ENCODE measurements at regions not wholly inside any gene's neighbourhood (a gene's known extent, or its start where the extent isn't known, plus 50 kb on each side); places are given as distances from the start of the nearest gene placed in this dataset.

- H3K4me3 ChIP-seq (ENCODE audit: low read length in 2 of 2): no peak overlapping the region
- H3K9ac ChIP-seq (ENCODE audit: low read length in 2 of 2): no peak overlapping the region
- H3K9me3 ChIP-seq (ENCODE audit: control insufficient read depth in 2 of 2, low read length in 2 of 2): no peaks in the 10 kb centered on the region
- peaks cover 10% of the 10 kb centered on the region for H3K4me1 ChIP-seq (ENCODE audit: control insufficient read depth, insufficient read depth, low read length)
- H3K27me3 ChIP-seq (ENCODE audit: control insufficient read depth in 1 of 2, insufficient read depth in 2 of 2, low read length in 2 of 2): no peaks in the 10 kb centered on the region
- H3K27ac ChIP-seq (ENCODE audit: low read length): no peak overlapping the region
- H3K36me3 ChIP-seq (ENCODE audit: control insufficient read depth in 2 of 2, insufficient read depth in 2 of 2, low read length in 2 of 2): no peaks in the 10 kb centered on the region
Observed at GRCh38 chr9:20044686-20045085, 255.8 kb upstream of the SLC24A2 start.

- Histone ChIP-seq H3K36me3 (ENCODE audit: control insufficient read depth in 2 of 2, insufficient read depth in 2 of 2, low read length in 2 of 2) (no peaks in the 10 kb centered on the region), H3K9ac (ENCODE audit: low read length in 2 of 2) (no peak overlapping the region), H3K4me3 (ENCODE audit: low read length in 2 of 2) (no peak overlapping the region), H3K9me3 (ENCODE audit: control insufficient read depth in 2 of 2, low read length in 2 of 2) (no peaks in the 10 kb centered on the region), H3K27ac (ENCODE audit: low read length) (no peak overlapping the region), H3K4me1 (ENCODE audit: control insufficient read depth, insufficient read depth, low read length) (peaks cover 10% of the 10 kb centered on the region), H3K27me3 (ENCODE audit: control insufficient read depth in 1 of 2, insufficient read depth in 2 of 2, low read length in 2 of 2) (no peaks in the 10 kb centered on the region)
Observed at GRCh38 chr9:20043461-20043860, 254.6 kb upstream of the SLC24A2 start.

GRCh38 chr9:20043035-20043434, 254.2 kb upstream of the SLC24A2 start:
- H3K4me1 ChIP-seq (ENCODE audit: control insufficient read depth, insufficient read depth, low read length): peaks cover 10% of the 10 kb centered on the region
- H3K27me3 ChIP-seq (ENCODE audit: control insufficient read depth in 1 of 2, insufficient read depth in 2 of 2, low read length in 2 of 2): no peaks in the 10 kb centered on the region
- no peak overlapping the region for H3K4me3 ChIP-seq (ENCODE audit: low read length in 2 of 2)
- no peaks in the 10 kb centered on the region for H3K36me3 ChIP-seq (ENCODE audit: control insufficient read depth in 2 of 2, insufficient read depth in 2 of 2, low read length in 2 of 2)
- H3K9ac ChIP-seq (ENCODE audit: low read length in 2 of 2): no peak overlapping the region
- H3K27ac ChIP-seq (ENCODE audit: low read length): no peak overlapping the region
- H3K9me3 ChIP-seq (ENCODE audit: control insufficient read depth in 2 of 2, low read length in 2 of 2): no peaks in the 10 kb centered on the region

- Histone ChIP-seq H3K9me3 (ENCODE audit: control insufficient read depth in 2 of 2, low read length in 2 of 2) (no peaks in the 10 kb centered on the region), H3K4me3 (ENCODE audit: low read length in 2 of 2) (no peak overlapping the region), H3K27me3 (ENCODE audit: control insufficient read depth in 1 of 2, insufficient read depth in 2 of 2, low read length in 2 of 2) (no peaks in the 10 kb centered on the region), H3K27ac (ENCODE audit: low read length) (no peak overlapping the region), H3K36me3 (ENCODE audit: control insufficient read depth in 2 of 2, insufficient read depth in 2 of 2, low read length in 2 of 2) (no peaks in the 10 kb centered on the region), H3K9ac (ENCODE audit: low read length in 2 of 2) (no peak overlapping the region), H3K4me1 (ENCODE audit: control insufficient read depth, insufficient read depth, low read length) (peaks cover 10% of the 10 kb centered on the region)
Observed at GRCh38 chr9:20042128-20042711, 253.4 kb upstream of the SLC24A2 start.

GRCh38 chr9:20041697-20042081, 252.9 kb upstream of the SLC24A2 start:
- Histone ChIP-seq H3K27me3 (ENCODE audit: control insufficient read depth in 1 of 2, insufficient read depth in 2 of 2, low read length in 2 of 2) (no peaks in the 10 kb centered on the region), H3K27ac (ENCODE audit: low read length) (no peak overlapping the region), H3K36me3 (ENCODE audit: control insufficient read depth in 2 of 2, insufficient read depth in 2 of 2, low read length in 2 of 2) (no peaks in the 10 kb centered on the region), H3K9ac (ENCODE audit: low read length in 2 of 2) (no peak overlapping the region), H3K9me3 (ENCODE audit: control insufficient read depth in 2 of 2, low read length in 2 of 2) (no peaks in the 10 kb centered on the region), H3K4me1 (ENCODE audit: control insufficient read depth, insufficient read depth, low read length) (peaks cover 10% of the 10 kb centered on the region), H3K4me3 (ENCODE audit: low read length in 2 of 2) (peak overlapping the region; percentile 23 to 29)

GRCh38 chr9:20040991-20041696, 252.3 kb upstream of the SLC24A2 start:
- Histone ChIP-seq H3K9me3 (ENCODE audit: control insufficient read depth in 2 of 2, low read length in 2 of 2) (no peaks in the 10 kb centered on the region), H3K27me3 (ENCODE audit: control insufficient read depth in 1 of 2, insufficient read depth in 2 of 2, low read length in 2 of 2) (no peaks in the 10 kb centered on the region), H3K36me3 (ENCODE audit: control insufficient read depth in 2 of 2, insufficient read depth in 2 of 2, low read length in 2 of 2) (no peaks in the 10 kb centered on the region), H3K9ac (ENCODE audit: low read length in 2 of 2) (no peak overlapping the region), H3K4me3 (ENCODE audit: low read length in 2 of 2) (peak overlapping the region; percentile 23 to 29), H3K27ac (ENCODE audit: low read length) (no peak overlapping the region), H3K4me1 (ENCODE audit: control insufficient read depth, insufficient read depth, low read length) (peaks cover 10% of the 10 kb centered on the region)

GRCh38 chr9:20037699-20038098, 248.9 kb upstream of the SLC24A2 start:
- Histone ChIP-seq H3K36me3 (ENCODE audit: control insufficient read depth in 2 of 2, insufficient read depth in 2 of 2, low read length in 2 of 2) (no peaks in the 10 kb centered on the region), H3K27me3 (ENCODE audit: control insufficient read depth in 1 of 2, insufficient read depth in 2 of 2, low read length in 2 of 2) (no peaks in the 10 kb centered on the region), H3K27ac (ENCODE audit: low read length) (no peak overlapping the region), H3K4me3 (ENCODE audit: low read length in 2 of 2) (no peak overlapping the region), H3K9ac (ENCODE audit: low read length in 2 of 2) (no peak overlapping the region), H3K4me1 (ENCODE audit: control insufficient read depth, insufficient read depth, low read length) (peaks cover 10% of the 10 kb centered on the region), H3K9me3 (ENCODE audit: control insufficient read depth in 2 of 2, low read length in 2 of 2) (no peaks in the 10 kb centered on the region)

- Histone ChIP-seq H3K4me1 (ENCODE audit: control insufficient read depth, insufficient read depth, low read length) (no peaks in the 10 kb centered on the region), H3K9me3 (ENCODE audit: control insufficient read depth in 2 of 2, low read length in 2 of 2) (no peaks in the 10 kb centered on the region), H3K9ac (ENCODE audit: low read length in 2 of 2) (no peak overlapping the region), H3K4me3 (ENCODE audit: low read length in 2 of 2) (no peak overlapping the region), H3K27ac (ENCODE audit: low read length) (no peak overlapping the region), H3K27me3 (ENCODE audit: control insufficient read depth in 1 of 2, insufficient read depth in 2 of 2, low read length in 2 of 2) (no peaks in the 10 kb centered on the region), H3K36me3 (ENCODE audit: control insufficient read depth in 2 of 2, insufficient read depth in 2 of 2, low read length in 2 of 2) (no peaks in the 10 kb centered on the region)
Observed at GRCh38 chr9:20033511-20033910, 244.7 kb upstream of the SLC24A2 start.

GRCh38 chr9:20032413-20033006, 243.7 kb upstream of the SLC24A2 start:
- no peaks in the 10 kb centered on the region for H3K36me3 ChIP-seq (ENCODE audit: control insufficient read depth in 2 of 2, insufficient read depth in 2 of 2, low read length in 2 of 2)
- H3K4me1 ChIP-seq (ENCODE audit: control insufficient read depth, insufficient read depth, low read length): no peaks in the 10 kb centered on the region
- H3K9ac ChIP-seq (ENCODE audit: low read length in 2 of 2): no peak overlapping the region
- no peak overlapping the region for H3K27ac ChIP-seq (ENCODE audit: low read length)
- no peaks in the 10 kb centered on the region for H3K9me3 ChIP-seq (ENCODE audit: control insufficient read depth in 2 of 2, low read length in 2 of 2)
- H3K27me3 ChIP-seq (ENCODE audit: control insufficient read depth in 1 of 2, insufficient read depth in 2 of 2, low read length in 2 of 2): no peaks in the 10 kb centered on the region
- no peak overlapping the region for H3K4me3 ChIP-seq (ENCODE audit: low read length in 2 of 2)

- no peaks in the 10 kb centered on the region for H3K4me1 ChIP-seq (ENCODE audit: control insufficient read depth, insufficient read depth, low read length)
- no peak overlapping the region for H3K9ac ChIP-seq (ENCODE audit: low read length in 2 of 2)
- no peak overlapping the region for H3K4me3 ChIP-seq (ENCODE audit: low read length in 2 of 2)
- no peaks in the 10 kb centered on the region for H3K36me3 ChIP-seq (ENCODE audit: control insufficient read depth in 2 of 2, insufficient read depth in 2 of 2, low read length in 2 of 2)
- H3K27ac ChIP-seq (ENCODE audit: low read length): no peak overlapping the region
- no peaks in the 10 kb centered on the region for H3K27me3 ChIP-seq (ENCODE audit: control insufficient read depth in 1 of 2, insufficient read depth in 2 of 2, low read length in 2 of 2)
- no peaks in the 10 kb centered on the region for H3K9me3 ChIP-seq (ENCODE audit: control insufficient read depth in 2 of 2, low read length in 2 of 2)
Observed at GRCh38 chr9:20031836-20032235, 243.0 kb upstream of the SLC24A2 start.

GRCh38 chr9:20030671-20031070, 241.8 kb upstream of the SLC24A2 start:
- Histone ChIP-seq H3K4me1 (ENCODE audit: control insufficient read depth, insufficient read depth, low read length) (no peaks in the 10 kb centered on the region), H3K4me3 (ENCODE audit: low read length in 2 of 2) (no peak overlapping the region), H3K9ac (ENCODE audit: low read length in 2 of 2) (no peak overlapping the region), H3K27me3 (ENCODE audit: control insufficient read depth in 1 of 2, insufficient read depth in 2 of 2, low read length in 2 of 2) (no peaks in the 10 kb centered on the region), H3K36me3 (ENCODE audit: control insufficient read depth in 2 of 2, insufficient read depth in 2 of 2, low read length in 2 of 2) (no peaks in the 10 kb centered on the region), H3K27ac (ENCODE audit: low read length) (no peak overlapping the region), H3K9me3 (ENCODE audit: control insufficient read depth in 2 of 2, low read length in 2 of 2) (no peaks in the 10 kb centered on the region)

Data from stomach smooth muscle (tissue), 2 donors.